ENCODE measurements at regions not wholly inside any gene's neighbourhood (a gene's known extent, or its start where the extent isn't known, plus 50 kb on each side); places are given as distances from the start of the nearest gene placed in this dataset.

DNA sequence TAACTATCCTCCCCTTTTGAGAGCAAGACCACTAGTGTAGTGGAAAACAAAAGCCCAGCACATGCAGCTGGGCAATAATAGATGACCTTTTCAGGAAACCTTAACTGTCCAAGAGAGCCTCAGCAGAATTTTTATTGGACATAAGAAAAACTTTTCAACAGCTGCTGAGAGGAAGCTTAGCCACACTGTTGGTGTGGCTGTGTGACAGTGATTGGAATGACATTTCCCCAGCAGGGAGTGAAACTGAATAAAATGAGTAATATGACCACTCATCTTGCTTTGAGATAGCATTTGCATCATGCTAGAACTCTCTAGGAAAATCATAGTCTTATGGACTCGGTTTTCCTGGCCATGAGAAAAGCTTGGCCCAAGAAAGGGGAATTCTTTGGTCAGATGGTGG is 687.8 kb downstream of the SLCO4C1 start:
- Histone ChIP-seq H2AFZ (ENCODE audit: low read depth, low read length) (no peak overlapping the region), H3K27ac (ENCODE audit: extremely low read depth, low read depth, low read length) (no peak overlapping the region), H3K9me1 (ENCODE audit: control insufficient read depth, insufficient read depth, low read length) (no peaks in the 10 kb centered on the region), H3K4me2 (ENCODE audit: insufficient read depth, low read length) (no peak overlapping the region), H3K9me3 (replicated peaks; ENCODE audit: control insufficient read depth, insufficient read depth, low read depth, low read length) (no peaks in the 10 kb centered on the region), H3K4me3 (no peak overlapping the region), H3K36me3 (ENCODE audit: control insufficient read depth, insufficient read depth, low read length) (no peaks in the 10 kb centered on the region), H3K4me1 (replicated peaks in 1 of 2; ENCODE audit: control insufficient read depth in 2 of 2, insufficient read depth in 2 of 2, low read length in 2 of 2) (no peaks in the 10 kb centered on the region), H3K79me2 (ENCODE audit: control insufficient read depth, insufficient read depth, low read length) (no peaks in the 10 kb centered on the region), H4K20me1 (replicated peaks; ENCODE audit: control insufficient read depth, insufficient read depth, low read length) (no peaks in the 10 kb centered on the region), H3K9ac (ENCODE audit: insufficient read depth in 1 of 2, low read depth in 2 of 2, low read length in 2 of 2) (no peak overlapping the region), H3K27me3 (ENCODE audit: control insufficient read depth in 2 of 2, insufficient read depth in 2 of 2, low read length in 2 of 2) (no peaks in the 10 kb centered on the region)
- intact Hi-C loops (cut with micrococcal nuclease) (no loop called here), in situ Hi-C loops (cut with MboI) (no loop called here)
- DNase-seq (ENCODE audit: extremely low read depth in 1 of 4, low spot score in 3 of 4) (no peak), FAIRE-seq (no peak), ATAC-seq (no peak)
- POLR2A ChIA-PET: no interaction called here
- CTCF ChIA-PET (ENCODE audit: low intra/inter-chr PET ratio): no interaction called here
- WGBS (ENCODE audit: insufficient coverage, low coverage, missing lambda C conversion rate): 0% methylated on average over 1 of the region's 1 CpG
- BruUV-seq (replicated peaks): no TSS peak
- TF ChIP-seq ZNF444 (CRISPR knock-in tag; IDR thresholded peaks at IDR 0.05) (no peak), MCM5 (IDR thresholded peaks at IDR 0.05; ENCODE audit: low read depth) (no peak), SAFB2 (IDR thresholded peaks at IDR 0.05; ENCODE audit: borderline replicate concordance, low read depth, low read length, severe bottlenecking) (no peak), ZNF780A (CRISPR knock-in tag; IDR thresholded peaks at IDR 0.05) (no peak), ZNF589 (CRISPR knock-in tag; IDR thresholded peaks at IDR 0.05; ENCODE audit: low read depth) (no peak), ZNF699 (CRISPR knock-in tag; IDR thresholded peaks at IDR 0.05; ENCODE audit: insufficient replicate concordance) (no peak), CREBBP (IDR thresholded peaks at IDR 0.05; ENCODE audit: low read depth, low read length) (no peak), ATF7 (IDR thresholded peaks at IDR 0.05) (no peak), ARID1B (IDR thresholded peaks at IDR 0.05) (no peak)
- TF ChIP-seq, protein P1, sequence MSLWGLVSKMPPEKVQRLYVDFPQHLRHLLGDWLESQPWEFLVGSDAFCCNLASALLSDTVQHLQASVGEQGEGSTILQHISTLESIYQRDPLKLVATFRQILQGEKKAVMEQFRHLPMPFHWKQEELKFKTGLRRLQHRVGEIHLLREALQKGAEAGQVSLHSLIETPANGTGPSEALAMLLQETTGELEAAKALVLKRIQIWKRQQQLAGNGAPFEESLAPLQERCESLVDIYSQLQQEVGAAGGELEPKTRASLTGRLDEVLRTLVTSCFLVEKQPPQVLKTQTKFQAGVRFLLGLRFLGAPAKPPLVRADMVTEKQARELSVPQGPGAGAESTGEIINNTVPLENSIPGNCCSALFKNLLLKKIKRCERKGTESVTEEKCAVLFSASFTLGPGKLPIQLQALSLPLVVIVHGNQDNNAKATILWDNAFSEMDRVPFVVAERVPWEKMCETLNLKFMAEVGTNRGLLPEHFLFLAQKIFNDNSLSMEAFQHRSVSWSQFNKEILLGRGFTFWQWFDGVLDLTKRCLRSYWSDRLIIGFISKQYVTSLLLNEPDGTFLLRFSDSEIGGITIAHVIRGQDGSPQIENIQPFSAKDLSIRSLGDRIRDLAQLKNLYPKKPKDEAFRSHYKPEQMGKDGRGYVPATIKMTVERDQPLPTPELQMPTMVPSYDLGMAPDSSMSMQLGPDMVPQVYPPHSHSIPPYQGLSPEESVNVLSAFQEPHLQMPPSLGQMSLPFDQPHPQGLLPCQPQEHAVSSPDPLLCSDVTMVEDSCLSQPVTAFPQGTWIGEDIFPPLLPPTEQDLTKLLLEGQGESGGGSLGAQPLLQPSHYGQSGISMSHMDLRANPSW (CRISPR knock-in tag; IDR thresholded peaks at IDR 0.05): no peak
- TF ChIP-seq, protein P2, sequence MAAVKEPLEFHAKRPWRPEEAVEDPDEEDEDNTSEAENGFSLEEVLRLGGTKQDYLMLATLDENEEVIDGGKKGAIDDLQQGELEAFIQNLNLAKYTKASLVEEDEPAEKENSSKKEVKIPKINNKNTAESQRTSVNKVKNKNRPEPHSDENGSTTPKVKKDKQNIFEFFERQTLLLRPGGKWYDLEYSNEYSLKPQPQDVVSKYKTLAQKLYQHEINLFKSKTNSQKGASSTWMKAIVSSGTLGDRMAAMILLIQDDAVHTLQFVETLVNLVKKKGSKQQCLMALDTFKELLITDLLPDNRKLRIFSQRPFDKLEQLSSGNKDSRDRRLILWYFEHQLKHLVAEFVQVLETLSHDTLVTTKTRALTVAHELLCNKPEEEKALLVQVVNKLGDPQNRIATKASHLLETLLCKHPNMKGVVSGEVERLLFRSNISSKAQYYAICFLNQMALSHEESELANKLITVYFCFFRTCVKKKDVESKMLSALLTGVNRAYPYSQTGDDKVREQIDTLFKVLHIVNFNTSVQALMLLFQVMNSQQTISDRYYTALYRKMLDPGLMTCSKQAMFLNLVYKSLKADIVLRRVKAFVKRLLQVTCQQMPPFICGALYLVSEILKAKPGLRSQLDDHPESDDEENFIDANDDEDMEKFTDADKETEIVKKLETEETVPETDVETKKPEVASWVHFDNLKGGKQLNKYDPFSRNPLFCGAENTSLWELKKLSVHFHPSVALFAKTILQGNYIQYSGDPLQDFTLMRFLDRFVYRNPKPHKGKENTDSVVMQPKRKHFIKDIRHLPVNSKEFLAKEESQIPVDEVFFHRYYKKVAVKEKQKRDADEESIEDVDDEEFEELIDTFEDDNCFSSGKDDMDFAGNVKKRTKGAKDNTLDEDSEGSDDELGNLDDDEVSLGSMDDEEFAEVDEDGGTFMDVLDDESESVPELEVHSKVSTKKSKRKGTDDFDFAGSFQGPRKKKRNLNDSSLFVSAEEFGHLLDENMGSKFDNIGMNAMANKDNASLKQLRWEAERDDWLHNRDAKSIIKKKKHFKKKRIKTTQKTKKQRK (IDR thresholded peaks at IDR 0.05; ENCODE audit: borderline replicate concordance, low read depth, low read length): no peak
- TF ChIP-seq, protein P3, sequence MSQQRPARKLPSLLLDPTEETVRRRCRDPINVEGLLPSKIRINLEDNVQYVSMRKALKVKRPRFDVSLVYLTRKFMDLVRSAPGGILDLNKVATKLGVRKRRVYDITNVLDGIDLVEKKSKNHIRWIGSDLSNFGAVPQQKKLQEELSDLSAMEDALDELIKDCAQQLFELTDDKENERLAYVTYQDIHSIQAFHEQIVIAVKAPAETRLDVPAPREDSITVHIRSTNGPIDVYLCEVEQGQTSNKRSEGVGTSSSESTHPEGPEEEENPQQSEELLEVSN (IDR thresholded peaks at IDR 0.05; ENCODE audit: borderline replicate concordance in 1 of 2, extremely low read depth in 1 of 2, insufficient read depth in 1 of 2, insufficient read length in 1 of 2, low read depth in 1 of 2, low read length in 1 of 2, poor library complexity in 1 of 2, severe bottlenecking in 1 of 2): no peak
- TF ChIP-seq, protein P4, sequence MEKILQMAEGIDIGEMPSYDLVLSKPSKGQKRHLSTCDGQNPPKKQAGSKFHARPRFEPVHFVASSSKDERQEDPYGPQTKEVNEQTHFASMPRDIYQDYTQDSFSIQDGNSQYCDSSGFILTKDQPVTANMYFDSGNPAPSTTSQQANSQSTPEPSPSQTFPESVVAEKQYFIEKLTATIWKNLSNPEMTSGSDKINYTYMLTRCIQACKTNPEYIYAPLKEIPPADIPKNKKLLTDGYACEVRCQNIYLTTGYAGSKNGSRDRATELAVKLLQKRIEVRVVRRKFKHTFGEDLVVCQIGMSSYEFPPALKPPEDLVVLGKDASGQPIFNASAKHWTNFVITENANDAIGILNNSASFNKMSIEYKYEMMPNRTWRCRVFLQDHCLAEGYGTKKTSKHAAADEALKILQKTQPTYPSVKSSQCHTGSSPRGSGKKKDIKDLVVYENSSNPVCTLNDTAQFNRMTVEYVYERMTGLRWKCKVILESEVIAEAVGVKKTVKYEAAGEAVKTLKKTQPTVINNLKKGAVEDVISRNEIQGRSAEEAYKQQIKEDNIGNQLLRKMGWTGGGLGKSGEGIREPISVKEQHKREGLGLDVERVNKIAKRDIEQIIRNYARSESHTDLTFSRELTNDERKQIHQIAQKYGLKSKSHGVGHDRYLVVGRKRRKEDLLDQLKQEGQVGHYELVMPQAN (IDR thresholded peaks at IDR 0.05; ENCODE audit: borderline replicate concordance): no peak

All from K562 (cell line).